ENCODE measurements at regions not wholly inside any gene's neighbourhood (a gene's known extent, or its start where the extent isn't known, plus 50 kb on each side); places are given as distances from the start of the nearest gene placed in this dataset.
"Not testable (repeated sequence)": the region's sequence is repeated elsewhere in the genome, so short reads cannot be mapped to it uniquely, and the experiment has no call there.

GRCh38 chr7:136325027-136325426 is 347.9 kb upstream of the MTPN start:
- DNase-seq (ENCODE audit: low spot score) = no peak

- DNase-seq (ENCODE audit: low spot score) = no peak
Observed at GRCh38 chr7:136324073-136324704, 347.0 kb upstream of the MTPN start.

GRCh38 chr7:136312592-136312991 is 335.4 kb upstream of the MTPN start:
- DNase-seq (ENCODE audit: low spot score) = no peak

GRCh38 chr7:136309407-136309806 is 332.2 kb upstream of the MTPN start:
- no peak for DNase-seq (ENCODE audit: low spot score)

GRCh38 chr7:136308230-136308629 is 331.1 kb upstream of the MTPN start:
- no peak for DNase-seq (ENCODE audit: low spot score)

GRCh38 chr7:136303162-136303561 is 326.0 kb upstream of the MTPN start:
- DNase-seq (ENCODE audit: low spot score) = no peak

- no peak for DNase-seq (ENCODE audit: low spot score)
Observed at GRCh38 chr7:136302049-136302448, 324.9 kb upstream of the MTPN start.

GRCh38 chr7:136294977-136295376 is 317.8 kb upstream of the MTPN start:
- DNase-seq (ENCODE audit: low spot score) = no peak

- DNase-seq (ENCODE audit: low spot score) = no peak
Observed at GRCh38 chr7:136293841-136294391, 316.8 kb upstream of the MTPN start.

GRCh38 chr7:136293272-136293671 is 316.1 kb upstream of the MTPN start:
- DNase-seq (ENCODE audit: low spot score) = no peak

GRCh38 chr7:136292365-136292764 is 315.2 kb upstream of the MTPN start:
- no peak for DNase-seq (ENCODE audit: low spot score)

GRCh38 chr7:136290351-136290750 is 313.2 kb upstream of the MTPN start:
- DNase-seq (ENCODE audit: low spot score) = no peak

GRCh38 chr7:136278057-136278456 is 300.9 kb upstream of the MTPN start:
- no peak for DNase-seq (ENCODE audit: low spot score)

- no peak for DNase-seq (ENCODE audit: low spot score)
Observed at GRCh38 chr7:136275794-136276193, 298.6 kb upstream of the MTPN start.

GRCh38 chr7:136274636-136275345 is 297.6 kb upstream of the MTPN start:
- DNase-seq (ENCODE audit: low spot score) = no peak

- DNase-seq (ENCODE audit: low spot score) = no peak
Observed at GRCh38 chr7:136272934-136273333, 295.8 kb upstream of the MTPN start.

- DNase-seq (ENCODE audit: low spot score) = no peak
Observed at GRCh38 chr7:136267822-136268221, 290.7 kb upstream of the MTPN start.

GRCh38 chr7:136266457-136266856 is 289.3 kb upstream of the MTPN start:
- no peak for DNase-seq (ENCODE audit: low spot score)

GRCh38 chr7:136264304-136264703 is 287.1 kb upstream of the MTPN start:
- DNase-seq (ENCODE audit: low spot score) = not testable (repeated sequence)

- not testable (repeated sequence) for DNase-seq (ENCODE audit: low spot score)
Observed at GRCh38 chr7:136263112-136263860, 286.1 kb upstream of the MTPN start.

- not testable (repeated sequence) for DNase-seq (ENCODE audit: low spot score)
Observed at GRCh38 chr7:136260591-136260990, 283.4 kb upstream of the MTPN start.

- DNase-seq (ENCODE audit: low spot score) = no peak
Observed at GRCh38 chr7:136259074-136259473, 281.9 kb upstream of the MTPN start.

GRCh38 chr7:136256491-136256890 is 279.3 kb upstream of the MTPN start:
- no peak for DNase-seq (ENCODE audit: low spot score)

Data from RKO (cell line).